ENCODE measurements at regions not wholly inside any gene's neighbourhood (a gene's known extent, or its start where the extent isn't known, plus 50 kb on each side); places are given as distances from the start of the nearest gene placed in this dataset.

GRCh38 chr1:116193768-116194167, 82.6 kb downstream of the MAB21L3 start:
- TF ChIP-seq CTCF (IDR thresholded peaks at IDR 0.05) (no peak), POLR2A (IDR thresholded peaks at IDR 0.05; ENCODE audit: low read depth) (no peak), POLR2AphosphoS5 (IDR thresholded peaks at IDR 0.05) (no peak), EP300 (IDR thresholded peaks at IDR 0.05) (no peak)
